HL-60 (cell line): ENCODE measurements at regions not wholly inside any gene's neighbourhood (a gene's known extent, or its start where the extent isn't known, plus 50 kb on each side); places are given as distances from the start of the nearest gene placed in this dataset.

Experiments
- GABPA ChIP-seq: IDR thresholded peaks from 2 replicates; pipeline ENCODE4 v1.6.1; 2012; ENCODE audit warnings: low read depth
- POLR2AphosphoS5 ChIP-seq: IDR thresholded peaks from 2 replicates; pipeline ENCODE4 v1.6.1; 2012; ENCODE audit warnings: low read depth
- TF ChIP-seq, protein P1 (sequence below): IDR thresholded peaks from one replicate; pipeline ENCODE4 v1.5.1; 2011; ENCODE audit warnings: low read length, control low read depth, inconsistent platforms; ENCODE audit not compliant: insufficient read depth

DNA sequence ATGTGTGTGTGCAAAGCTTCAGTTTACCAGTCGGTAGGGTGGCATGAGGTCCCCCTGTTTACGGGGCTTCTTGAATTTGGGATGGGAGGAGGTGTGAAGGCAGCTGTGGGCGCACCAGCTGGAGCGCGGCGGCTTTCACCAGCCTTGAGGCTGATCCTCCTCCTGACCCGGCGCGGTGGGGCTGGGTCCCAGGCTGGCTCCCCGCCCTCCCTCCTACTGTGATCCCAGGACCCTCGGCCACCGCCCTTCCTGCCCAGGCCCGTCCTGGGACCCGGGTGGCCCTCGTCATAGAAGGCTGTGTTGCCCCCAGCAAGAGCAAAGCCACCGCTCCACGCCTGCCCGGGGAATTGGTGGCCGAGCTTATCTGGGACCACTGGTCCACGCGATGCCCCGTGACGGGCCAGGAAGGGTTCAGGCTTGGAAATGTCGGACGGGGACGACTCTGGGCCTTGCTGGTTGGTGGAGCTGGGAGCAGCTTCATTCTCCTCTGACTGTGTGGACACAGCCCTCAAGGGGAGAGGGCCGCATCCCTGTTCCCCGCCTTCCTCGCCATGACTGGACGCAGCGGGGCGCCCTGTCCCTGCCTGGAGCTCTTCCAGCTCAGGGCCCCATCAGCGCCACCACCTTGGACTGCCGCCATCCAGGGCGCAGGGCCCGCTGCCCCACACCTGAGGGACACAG, 271.1 kb upstream of the IRX1 start:
- TF ChIP-seq, protein P1, sequence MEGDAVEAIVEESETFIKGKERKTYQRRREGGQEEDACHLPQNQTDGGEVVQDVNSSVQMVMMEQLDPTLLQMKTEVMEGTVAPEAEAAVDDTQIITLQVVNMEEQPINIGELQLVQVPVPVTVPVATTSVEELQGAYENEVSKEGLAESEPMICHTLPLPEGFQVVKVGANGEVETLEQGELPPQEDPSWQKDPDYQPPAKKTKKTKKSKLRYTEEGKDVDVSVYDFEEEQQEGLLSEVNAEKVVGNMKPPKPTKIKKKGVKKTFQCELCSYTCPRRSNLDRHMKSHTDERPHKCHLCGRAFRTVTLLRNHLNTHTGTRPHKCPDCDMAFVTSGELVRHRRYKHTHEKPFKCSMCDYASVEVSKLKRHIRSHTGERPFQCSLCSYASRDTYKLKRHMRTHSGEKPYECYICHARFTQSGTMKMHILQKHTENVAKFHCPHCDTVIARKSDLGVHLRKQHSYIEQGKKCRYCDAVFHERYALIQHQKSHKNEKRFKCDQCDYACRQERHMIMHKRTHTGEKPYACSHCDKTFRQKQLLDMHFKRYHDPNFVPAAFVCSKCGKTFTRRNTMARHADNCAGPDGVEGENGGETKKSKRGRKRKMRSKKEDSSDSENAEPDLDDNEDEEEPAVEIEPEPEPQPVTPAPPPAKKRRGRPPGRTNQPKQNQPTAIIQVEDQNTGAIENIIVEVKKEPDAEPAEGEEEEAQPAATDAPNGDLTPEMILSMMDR: no peak
- TF ChIP-seq GABPA: no peak
- TF ChIP-seq POLR2AphosphoS5: no peak
